Body of pancreas (tissue), 4 donors: ENCODE measurements at regions not wholly inside any gene's neighbourhood (a gene's known extent, or its start where the extent isn't known, plus 50 kb on each side); places are given as distances from the start of the nearest gene placed in this dataset.

ENCODE experiments used
- POLR2A ChIP-seq, 3 donors: fragments of 450-650 bp; IDR thresholded peaks; one replicate each; pipeline ENCODE4 v1.6.1; 2016; ENCODE audit warnings: antibody characterized with exemption in 3 of 3, mild to moderate bottlenecking in 2 of 3
- TF ChIP-seq, protein P1 (sequence below), 7 experiments: fragments of 450-650 bp in 4 of 7; fragments of 200-600 bp in 3 of 7; sonication (generic) in 3 of 7; IDR thresholded peaks; one replicate each; pipeline ENCODE4 v1.5.1; 2016 to 2019; ENCODE audit warnings: antibody characterized with exemption in 7 of 7

- no peak for TF ChIP-seq POLR2A (IDR thresholded peaks at IDR 0.05)
- TF ChIP-seq, protein P1, sequence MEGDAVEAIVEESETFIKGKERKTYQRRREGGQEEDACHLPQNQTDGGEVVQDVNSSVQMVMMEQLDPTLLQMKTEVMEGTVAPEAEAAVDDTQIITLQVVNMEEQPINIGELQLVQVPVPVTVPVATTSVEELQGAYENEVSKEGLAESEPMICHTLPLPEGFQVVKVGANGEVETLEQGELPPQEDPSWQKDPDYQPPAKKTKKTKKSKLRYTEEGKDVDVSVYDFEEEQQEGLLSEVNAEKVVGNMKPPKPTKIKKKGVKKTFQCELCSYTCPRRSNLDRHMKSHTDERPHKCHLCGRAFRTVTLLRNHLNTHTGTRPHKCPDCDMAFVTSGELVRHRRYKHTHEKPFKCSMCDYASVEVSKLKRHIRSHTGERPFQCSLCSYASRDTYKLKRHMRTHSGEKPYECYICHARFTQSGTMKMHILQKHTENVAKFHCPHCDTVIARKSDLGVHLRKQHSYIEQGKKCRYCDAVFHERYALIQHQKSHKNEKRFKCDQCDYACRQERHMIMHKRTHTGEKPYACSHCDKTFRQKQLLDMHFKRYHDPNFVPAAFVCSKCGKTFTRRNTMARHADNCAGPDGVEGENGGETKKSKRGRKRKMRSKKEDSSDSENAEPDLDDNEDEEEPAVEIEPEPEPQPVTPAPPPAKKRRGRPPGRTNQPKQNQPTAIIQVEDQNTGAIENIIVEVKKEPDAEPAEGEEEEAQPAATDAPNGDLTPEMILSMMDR (IDR thresholded peaks at IDR 0.05), result no peak
These were observed 72.1 kb upstream of the SLC13A1 start for GRCh38 chr7:123271856-123272255.
